Adipocyte (in vitro differentiated cells): ENCODE measurements at regions not wholly inside any gene's neighbourhood (a gene's known extent, or its start where the extent isn't known, plus 50 kb on each side); places are given as distances from the start of the nearest gene placed in this dataset.

Experiments used
- DNase-seq: peaks from one replicate; pipeline ENCODE4 v3.0.0-alpha.2; 2015; ENCODE audit warnings: low read depth
- H3K27me3 ChIP-seq: replicated peaks from 2 replicates; pipeline ENCODE4 v1.7.0; 2013; ENCODE audit warnings: mild to moderate bottlenecking, low read length, moderate library complexity; ENCODE audit not compliant: control insufficient read depth, insufficient read depth
- H3K36me3 ChIP-seq: 2 replicates; pipeline ENCODE4 v1.7.0; 2013; ENCODE audit warnings: low read length, mild to moderate bottlenecking, moderate library complexity; ENCODE audit not compliant: control insufficient read depth, insufficient read depth, severe bottlenecking
- H3K4me1 ChIP-seq: 2 replicates; pipeline ENCODE4 v1.7.0; 2013; ENCODE audit warnings: mild to moderate bottlenecking, low read length, moderate library complexity; ENCODE audit not compliant: control insufficient read depth, insufficient read depth
- H3K4me3 ChIP-seq: 2 replicates; pipeline ENCODE4 v1.7.0; 2013; ENCODE audit warnings: mild to moderate bottlenecking, low read length, moderate library complexity
- H3K9ac ChIP-seq: 2 replicates; pipeline ENCODE4 v1.7.0; 2013; ENCODE audit warnings: mild to moderate bottlenecking, low read length, moderate library complexity
- H3K9me3 ChIP-seq: 2 replicates; pipeline ENCODE4 v1.7.0; 2013; ENCODE audit warnings: mild to moderate bottlenecking, low read length, moderate library complexity; ENCODE audit not compliant: control insufficient read depth

DNA sequence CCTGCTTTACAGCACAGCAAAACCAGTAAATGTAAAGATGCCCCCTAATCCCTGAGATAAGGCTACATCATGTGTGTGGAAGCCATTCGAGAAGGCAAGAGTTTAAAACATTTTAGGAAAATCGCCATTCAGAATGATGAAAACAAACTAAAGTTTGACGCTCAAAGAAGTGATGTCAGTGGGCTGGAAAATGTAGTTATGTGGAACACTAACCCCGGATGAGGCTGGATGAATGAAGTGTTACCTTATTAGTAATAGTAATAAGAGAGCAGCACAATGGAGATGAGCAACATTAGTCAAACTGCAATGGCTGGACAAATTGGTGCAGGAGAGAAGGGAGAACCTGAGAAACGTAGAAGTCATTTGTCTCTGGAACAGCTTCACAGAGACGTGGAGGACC lies 130.7 kb upstream of the ARID1B start:
- no peaks in the 10 kb centered on the region for H3K4me1 ChIP-seq
- H3K36me3 ChIP-seq, result no peaks in the 10 kb centered on the region
- no peak overlapping the region for H3K9ac ChIP-seq
- H3K4me3 ChIP-seq, result no peak overlapping the region
- H3K9me3 ChIP-seq, result peaks cover 9% of the 10 kb centered on the region
- DNase-seq, result no peak
- H3K27me3 ChIP-seq, result peaks cover 7% of the 10 kb centered on the region

DNA sequence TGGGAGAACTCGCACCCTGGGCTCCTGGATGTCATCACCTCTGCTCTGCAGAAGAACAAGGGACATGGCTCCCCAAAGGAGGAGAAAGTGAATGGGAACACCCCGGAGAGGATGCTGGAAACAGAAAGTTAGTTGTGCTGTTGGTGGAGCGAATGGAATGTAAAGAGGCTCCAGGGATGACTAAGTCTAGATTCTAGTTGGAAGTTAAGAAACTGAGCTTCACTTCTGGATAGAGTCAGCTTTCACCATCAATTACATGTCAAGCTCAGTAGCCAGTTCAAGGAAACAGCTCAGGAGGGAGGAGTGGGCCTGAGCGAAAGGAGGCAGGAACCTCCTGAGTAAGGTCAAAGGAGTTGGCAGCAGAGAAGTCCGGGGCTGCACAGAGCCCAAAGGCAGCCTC lies 132.1 kb upstream of the ARID1B start:
- peak; percentile 76 for DNase-seq
- Histone ChIP-seq H3K36me3 (no peaks in the 10 kb centered on the region), H3K4me3 (peak overlapping the region; percentile 21), H3K9me3 (peaks cover 6% of the 10 kb centered on the region), H3K27me3 (peaks cover 7% of the 10 kb centered on the region), H3K4me1 (no peaks in the 10 kb centered on the region), H3K9ac (no peak overlapping the region)

DNA sequence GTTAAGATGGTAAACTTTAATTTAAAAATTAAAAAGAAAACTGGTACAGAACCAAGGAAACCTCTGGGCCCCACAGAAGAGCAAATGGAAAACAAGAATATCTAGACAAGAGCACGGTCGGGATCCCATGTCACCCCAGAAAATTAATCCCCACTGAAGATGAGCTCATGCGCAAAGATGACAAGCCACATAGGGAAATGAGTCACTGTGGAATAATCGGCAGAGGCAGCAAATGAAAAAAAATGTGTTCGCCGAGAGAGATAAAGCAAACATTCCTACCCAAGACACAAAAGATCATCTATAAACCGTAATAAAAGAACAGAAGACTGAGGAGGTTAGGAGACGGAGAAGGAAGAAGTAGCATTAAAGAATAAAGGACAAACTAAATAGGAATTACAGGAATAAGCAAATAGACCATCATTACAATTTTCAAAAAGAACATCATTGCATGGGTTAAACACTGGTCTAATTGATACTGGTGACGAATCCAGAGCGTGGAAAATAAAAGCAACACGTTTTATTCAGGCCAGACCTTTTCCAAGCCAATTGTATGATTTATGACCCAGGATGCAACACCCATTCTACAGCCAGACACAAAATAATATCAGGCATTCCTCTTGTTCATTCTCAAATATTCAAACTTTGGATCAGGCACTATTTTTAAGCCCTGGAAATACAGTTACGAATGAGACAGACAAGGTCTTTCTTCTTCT lies 138.0 kb upstream of the ARID1B start:
- no peaks in the 10 kb centered on the region for H3K27me3 ChIP-seq
- H3K4me1 ChIP-seq, result peaks cover 12% of the 10 kb centered on the region
- H3K36me3 ChIP-seq, result no peaks in the 10 kb centered on the region
- H3K4me3 ChIP-seq, result peak overlapping the region; percentile 14
- no peak overlapping the region for H3K9ac ChIP-seq
- DNase-seq, result no peak
- peaks cover 6% of the 10 kb centered on the region for H3K9me3 ChIP-seq

DNA sequence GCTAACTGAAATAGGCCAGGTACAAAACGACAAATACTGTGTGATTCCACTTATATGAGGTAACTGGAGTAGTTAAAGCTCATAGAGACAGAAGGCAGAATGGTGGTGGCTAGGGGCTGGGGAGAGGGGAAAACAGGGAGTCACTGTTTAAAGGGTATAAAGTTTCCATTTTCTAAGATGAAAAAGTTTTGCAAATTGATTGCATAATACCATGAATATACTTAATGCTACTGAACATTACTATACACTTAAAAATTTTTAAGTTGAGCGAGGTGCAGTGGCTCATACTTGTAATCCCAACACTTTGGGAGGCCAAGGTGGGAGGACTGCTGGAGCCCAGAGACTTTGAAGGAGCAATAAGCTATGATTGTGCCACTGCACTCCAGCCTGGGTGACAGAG lies 138.6 kb upstream of the ARID1B start:
- DNase-seq, result no peak
- Histone ChIP-seq H3K36me3 (no peaks in the 10 kb centered on the region), H3K27me3 (no peaks in the 10 kb centered on the region), H3K4me1 (peaks cover 12% of the 10 kb centered on the region), H3K9ac (no peak overlapping the region), H3K9me3 (peaks cover 6% of the 10 kb centered on the region), H3K4me3 (no peak overlapping the region)

DNA sequence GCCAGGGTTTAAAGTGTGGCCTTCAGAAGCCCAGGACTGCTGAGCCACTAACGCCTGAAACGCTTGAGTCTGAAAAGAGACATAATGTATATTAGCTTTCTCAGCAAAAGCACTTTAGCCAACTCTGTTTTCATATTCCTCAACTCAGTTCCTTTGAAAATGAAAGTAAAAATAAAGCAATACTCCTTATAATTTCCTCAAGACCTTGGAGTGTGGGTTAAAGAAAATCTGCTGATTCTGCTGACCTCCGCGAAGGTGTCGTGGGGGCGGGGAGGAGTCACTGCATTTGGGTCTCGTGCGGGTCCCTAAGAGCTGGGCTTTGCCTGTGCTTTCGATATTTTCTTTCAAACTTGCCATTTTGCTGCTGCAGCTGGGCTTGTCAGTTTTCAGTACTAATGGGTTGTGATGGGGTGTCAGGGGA lies 142.2 kb upstream of the ARID1B start:
- Histone ChIP-seq H3K9me3 (no peaks in the 10 kb centered on the region), H3K9ac (peak overlapping the region; percentile 69), H3K27me3 (no peaks in the 10 kb centered on the region), H3K36me3 (no peaks in the 10 kb centered on the region), H3K4me3 (peak overlapping the region; percentile 79), H3K4me1 (peaks cover 12% of the 10 kb centered on the region)
- DNase-seq, result no peak

DNA sequence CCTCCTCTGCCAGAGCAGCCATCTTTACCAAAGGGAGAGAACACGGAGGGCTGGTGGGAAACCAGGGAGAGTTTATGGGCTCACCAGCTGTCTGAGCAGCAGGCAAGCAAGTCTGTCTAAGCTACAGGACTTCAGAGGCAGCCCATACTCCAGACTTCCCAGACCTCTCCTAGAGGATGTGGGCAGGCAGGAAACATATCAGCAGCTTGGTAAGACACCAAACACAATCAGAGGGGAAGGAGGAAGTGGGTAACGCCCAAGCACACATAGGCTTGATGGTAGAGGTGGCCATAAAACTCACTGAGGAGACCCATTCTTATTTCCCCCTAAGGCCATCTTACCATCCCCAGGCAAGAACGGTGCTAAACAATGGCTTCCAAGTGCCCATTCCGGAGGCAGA lies 143.1 kb upstream of the ARID1B start:
- H3K27me3 ChIP-seq, result no peaks in the 10 kb centered on the region
- H3K4me1 ChIP-seq, result peaks cover 12% of the 10 kb centered on the region
- H3K4me3 ChIP-seq, result peak overlapping the region; percentile 79
- H3K9ac ChIP-seq, result no peak overlapping the region
- no peaks in the 10 kb centered on the region for H3K9me3 ChIP-seq
- H3K36me3 ChIP-seq, result no peaks in the 10 kb centered on the region
- DNase-seq, result no peak

DNA sequence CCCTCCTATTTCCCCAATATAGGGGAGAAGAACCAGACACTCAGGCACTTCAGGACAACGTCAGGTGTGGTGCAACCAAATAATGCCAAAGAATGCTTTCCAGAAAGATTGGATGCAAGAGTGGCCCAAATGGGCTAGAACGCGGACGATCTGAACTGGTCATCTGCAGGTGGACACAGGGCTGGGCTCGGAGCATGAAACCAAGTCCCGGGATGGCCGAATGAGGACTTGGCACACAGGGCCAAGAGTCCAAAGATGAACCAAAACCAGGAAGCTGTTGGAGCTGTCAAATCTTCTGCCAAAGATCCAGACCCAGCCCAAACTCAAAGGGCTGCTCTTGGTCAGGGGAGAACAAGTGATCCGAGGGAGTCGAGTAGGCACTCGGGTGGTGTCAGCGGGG lies 143.9 kb upstream of the ARID1B start:
- H3K36me3 ChIP-seq, result no peaks in the 10 kb centered on the region
- no peak for DNase-seq
- H3K9ac ChIP-seq, result no peak overlapping the region
- no peaks in the 10 kb centered on the region for H3K9me3 ChIP-seq
- peaks cover 12% of the 10 kb centered on the region for H3K4me1 ChIP-seq
- no peaks in the 10 kb centered on the region for H3K27me3 ChIP-seq
- H3K4me3 ChIP-seq, result no peak overlapping the region

DNA sequence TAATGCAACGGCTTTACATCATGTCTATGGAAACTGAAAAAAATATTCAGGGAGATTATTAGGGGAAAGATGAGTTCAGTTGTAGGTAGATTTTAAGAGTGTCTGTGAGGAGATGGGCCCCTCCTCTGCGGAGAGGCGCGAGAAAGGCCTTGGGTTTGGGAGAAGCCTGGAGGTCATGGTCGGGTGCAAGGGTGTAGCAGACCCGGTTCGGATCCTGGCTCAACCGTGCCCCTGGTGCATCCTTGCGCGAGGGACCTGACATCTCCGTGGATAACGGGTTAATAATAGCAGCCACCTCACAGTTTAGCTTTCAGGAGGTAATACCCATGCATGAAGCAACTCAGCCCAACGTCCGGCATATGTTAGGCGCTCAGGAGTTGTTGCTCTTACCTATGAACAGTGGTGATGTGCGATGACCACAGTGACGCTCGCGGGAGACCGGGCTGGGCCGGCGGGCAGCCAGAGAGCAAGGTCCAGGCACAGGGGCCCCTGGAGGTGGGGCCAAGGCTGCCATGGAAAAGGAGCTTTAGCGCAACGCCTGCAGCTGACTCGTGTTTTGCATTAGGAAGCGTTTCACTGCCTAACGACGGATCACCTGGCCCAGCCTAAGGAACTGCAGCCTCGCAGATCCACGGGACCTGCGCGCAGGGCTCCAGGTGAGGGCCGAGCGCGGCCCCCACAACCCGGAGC lies 146.4 kb upstream of the ARID1B start:
- DNase-seq, result no peak
- Histone ChIP-seq H3K27me3 (no peaks in the 10 kb centered on the region), H3K4me3 (no peak overlapping the region), H3K9me3 (no peaks in the 10 kb centered on the region), H3K36me3 (no peaks in the 10 kb centered on the region), H3K4me1 (peaks cover 12% of the 10 kb centered on the region), H3K9ac (no peak overlapping the region)

DNA sequence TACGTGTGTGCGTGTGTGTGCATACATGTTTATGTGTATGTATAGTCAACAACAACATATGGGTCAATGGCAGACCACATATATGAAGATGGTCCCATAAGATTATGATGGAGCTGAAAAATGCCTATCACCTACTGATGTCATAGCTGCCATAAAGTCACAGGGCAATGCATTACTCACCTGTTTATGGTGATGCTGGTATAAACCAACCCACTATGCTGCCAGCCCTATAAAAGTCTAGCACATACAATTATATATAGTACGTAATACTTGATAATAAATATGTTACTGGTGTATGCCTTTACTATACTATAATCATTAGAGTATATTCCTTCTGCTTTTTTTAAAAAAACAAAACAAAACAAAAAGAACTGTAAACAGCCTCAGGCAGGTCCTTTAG lies 148.4 kb upstream of the ARID1B start:
- no peak overlapping the region for H3K9ac ChIP-seq
- no peaks in the 10 kb centered on the region for H3K9me3 ChIP-seq
- no peak for DNase-seq
- H3K27me3 ChIP-seq, result no peaks in the 10 kb centered on the region
- no peak overlapping the region for H3K4me3 ChIP-seq
- no peaks in the 10 kb centered on the region for H3K4me1 ChIP-seq
- no peaks in the 10 kb centered on the region for H3K36me3 ChIP-seq

DNA sequence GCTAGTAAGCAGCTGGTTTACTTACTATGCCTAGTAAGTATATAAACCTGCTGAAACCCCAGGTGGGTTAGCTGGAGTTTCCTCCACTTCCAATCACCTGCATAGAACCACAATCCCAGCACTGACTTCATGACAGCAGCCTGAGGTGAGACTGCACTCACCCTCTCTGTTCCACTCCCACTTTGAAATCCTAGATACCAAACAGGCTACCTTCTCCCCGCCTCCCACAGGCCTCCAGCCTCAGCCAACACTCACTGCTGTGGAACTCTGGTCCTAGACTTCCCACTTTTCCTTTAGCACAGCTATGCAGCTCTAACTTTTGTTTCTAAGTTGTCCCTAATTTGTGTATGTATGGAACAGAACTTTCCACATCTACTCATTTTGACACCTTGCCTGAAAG lies 149.7 kb upstream of the ARID1B start:
- Histone ChIP-seq H3K36me3 (no peaks in the 10 kb centered on the region), H3K4me3 (no peak overlapping the region), H3K9ac (no peak overlapping the region), H3K9me3 (no peaks in the 10 kb centered on the region), H3K4me1 (no peaks in the 10 kb centered on the region), H3K27me3 (no peaks in the 10 kb centered on the region)
- DNase-seq, result no peak

DNA sequence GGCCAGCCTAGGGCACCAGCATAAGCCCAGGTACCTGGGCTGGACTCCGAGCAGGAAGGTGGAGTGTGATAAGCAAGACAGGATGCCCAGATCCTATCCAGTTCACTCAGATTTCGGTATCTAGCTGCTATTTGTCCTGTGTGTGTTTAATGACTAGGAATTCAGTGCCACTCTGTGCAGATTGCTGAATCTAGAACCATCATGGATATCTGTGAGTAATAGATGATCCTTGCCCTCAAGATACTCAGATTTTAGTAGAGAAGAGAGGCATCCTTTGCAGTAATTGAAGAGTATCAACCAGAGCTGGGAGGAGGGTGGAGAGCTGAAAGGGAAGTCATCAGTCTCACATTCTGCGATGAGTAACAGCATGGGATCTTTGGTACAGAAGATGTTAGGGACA lies 155.0 kb upstream of the ARID1B start:
- no peaks in the 10 kb centered on the region for H3K36me3 ChIP-seq
- no peak overlapping the region for H3K4me3 ChIP-seq

More for the DNA sequence above, 155.0 kb upstream of the ARID1B start:
- DNase-seq, result no peak
- Histone ChIP-seq H3K27me3 (peaks cover 2% of the 10 kb centered on the region), H3K9me3 (no peaks in the 10 kb centered on the region), H3K4me1 (no peaks in the 10 kb centered on the region), H3K9ac (no peak overlapping the region)
